ENCODE measurements at regions not wholly inside any gene's neighbourhood (a gene's known extent, or its start where the extent isn't known, plus 50 kb on each side); places are given as distances from the start of the nearest gene placed in this dataset.

DNA sequence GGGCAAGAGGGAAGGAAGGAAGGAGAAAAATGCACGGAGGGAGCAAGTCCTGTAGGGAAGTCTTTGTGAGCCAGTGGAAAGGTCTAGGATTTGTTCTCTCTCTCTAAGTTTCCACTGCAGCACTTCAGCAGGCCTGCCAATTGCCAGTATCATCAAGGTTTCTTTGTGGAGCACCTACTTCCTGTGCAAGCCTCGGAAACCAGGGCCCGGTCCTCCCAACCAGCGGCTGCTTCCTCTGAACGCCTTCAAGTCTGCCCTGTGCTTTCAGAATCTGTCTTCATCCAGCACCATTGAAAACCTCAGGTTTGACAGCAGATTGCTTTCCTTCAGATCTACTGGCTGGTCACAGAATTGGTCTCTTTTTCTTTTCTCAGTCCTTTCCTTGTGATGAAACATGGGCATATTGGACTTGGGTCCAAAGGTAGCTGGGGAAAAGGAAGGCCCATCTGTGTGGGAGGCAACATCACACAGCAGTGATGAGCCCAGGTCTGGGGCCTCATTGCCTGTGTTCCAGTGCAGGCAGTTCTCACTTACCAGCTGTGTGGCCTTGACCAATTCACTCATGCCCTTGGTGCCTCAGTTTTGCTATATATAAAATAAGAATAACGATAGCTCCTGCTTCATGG, 144.5 kb downstream of the SEC16B start:
- TF ChIP-seq POLR2A (IDR thresholded peaks at IDR 0.05; ENCODE audit: extremely low read depth, insufficient read length) (no peak), MYC (IDR thresholded peaks at IDR 0.05; ENCODE audit: low read depth, low read length) (no peak)
- TF ChIP-seq, protein P1, sequence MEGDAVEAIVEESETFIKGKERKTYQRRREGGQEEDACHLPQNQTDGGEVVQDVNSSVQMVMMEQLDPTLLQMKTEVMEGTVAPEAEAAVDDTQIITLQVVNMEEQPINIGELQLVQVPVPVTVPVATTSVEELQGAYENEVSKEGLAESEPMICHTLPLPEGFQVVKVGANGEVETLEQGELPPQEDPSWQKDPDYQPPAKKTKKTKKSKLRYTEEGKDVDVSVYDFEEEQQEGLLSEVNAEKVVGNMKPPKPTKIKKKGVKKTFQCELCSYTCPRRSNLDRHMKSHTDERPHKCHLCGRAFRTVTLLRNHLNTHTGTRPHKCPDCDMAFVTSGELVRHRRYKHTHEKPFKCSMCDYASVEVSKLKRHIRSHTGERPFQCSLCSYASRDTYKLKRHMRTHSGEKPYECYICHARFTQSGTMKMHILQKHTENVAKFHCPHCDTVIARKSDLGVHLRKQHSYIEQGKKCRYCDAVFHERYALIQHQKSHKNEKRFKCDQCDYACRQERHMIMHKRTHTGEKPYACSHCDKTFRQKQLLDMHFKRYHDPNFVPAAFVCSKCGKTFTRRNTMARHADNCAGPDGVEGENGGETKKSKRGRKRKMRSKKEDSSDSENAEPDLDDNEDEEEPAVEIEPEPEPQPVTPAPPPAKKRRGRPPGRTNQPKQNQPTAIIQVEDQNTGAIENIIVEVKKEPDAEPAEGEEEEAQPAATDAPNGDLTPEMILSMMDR (IDR thresholded peaks at IDR 0.05; ENCODE audit: low read depth, low read length): no peak
- TF ChIP-seq, protein P2, sequence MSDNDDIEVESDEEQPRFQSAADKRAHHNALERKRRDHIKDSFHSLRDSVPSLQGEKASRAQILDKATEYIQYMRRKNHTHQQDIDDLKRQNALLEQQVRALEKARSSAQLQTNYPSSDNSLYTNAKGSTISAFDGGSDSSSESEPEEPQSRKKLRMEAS (IDR thresholded peaks at IDR 0.05; ENCODE audit: low read depth, low read length): no peak
